HEK293 (cell line): ENCODE measurements at regions not wholly inside any gene's neighbourhood (a gene's known extent, or its start where the extent isn't known, plus 50 kb on each side); places are given as distances from the start of the nearest gene placed in this dataset.

Experiments
- HOXA7 ChIP-seq: sonication (generic); formaldehyde crosslinking; IDR thresholded peaks from 2 replicates; pipeline ENCODE4 v1.8.1; 2022; ENCODE audit warnings: missing genetic modification reagents, borderline replicate concordance
- OSR2 ChIP-seq: fragments of 450-650 bp; formaldehyde crosslinking; IDR thresholded peaks from 2 replicates; pipeline ENCODE4 v1.5.1; 2016; ENCODE audit warnings: missing biosample characterization, missing genetic modification characterization
- PRDM10 ChIP-seq: fragments of 450-650 bp; formaldehyde crosslinking; IDR thresholded peaks from 2 replicates; pipeline ENCODE4 v1.5.1; 2016; ENCODE audit warnings: missing biosample characterization, missing genetic modification characterization
- YY1 ChIP-seq: fragments of 450-650 bp; formaldehyde crosslinking; IDR thresholded peaks from 2 replicates; pipeline ENCODE4 v1.5.1; 2018; ENCODE audit warnings: missing biosample characterization, missing genetic modification characterization
- ZFP3 ChIP-seq: fragments of 450-650 bp; formaldehyde crosslinking; IDR thresholded peaks from 2 replicates; pipeline ENCODE4 v1.5.1; 2016; ENCODE audit warnings: low read depth, missing biosample characterization, missing genetic modification characterization
- ZNF426 ChIP-seq: fragments of 450-650 bp; formaldehyde crosslinking; IDR thresholded peaks from 2 replicates; pipeline ENCODE4 v1.5.1; 2017; ENCODE audit warnings: missing biosample characterization, missing genetic modification characterization, mild to moderate bottlenecking, inconsistent platforms, moderate library complexity
- ZNF704 ChIP-seq: fragments of 450-650 bp; formaldehyde crosslinking; IDR thresholded peaks from 2 replicates; pipeline ENCODE4 v1.5.1; 2016; ENCODE audit warnings: missing biosample characterization, missing genetic modification characterization
- ZNF768 ChIP-seq: fragments of 450-650 bp; formaldehyde crosslinking; IDR thresholded peaks from 2 replicates; pipeline ENCODE4 v1.5.1; 2018; ENCODE audit warnings: missing biosample characterization, mild to moderate bottlenecking, missing genetic modification characterization
- ZNF777 ChIP-seq: fragments of 450-650 bp; formaldehyde crosslinking; IDR thresholded peaks from 2 replicates; pipeline ENCODE4 v1.5.1; 2017; ENCODE audit warnings: missing biosample characterization, missing genetic modification characterization, borderline replicate concordance
- ZSCAN23 ChIP-seq: fragments of 450-650 bp; formaldehyde crosslinking; IDR thresholded peaks from 2 replicates; pipeline ENCODE4 v1.5.1; 2016; ENCODE audit warnings: missing biosample characterization, missing genetic modification characterization
- TF ChIP-seq, protein P1 (sequence below): fragments of 450-650 bp; formaldehyde crosslinking; IDR thresholded peaks from 2 replicates; pipeline ENCODE4 v1.5.1; 2016; ENCODE audit warnings: missing biosample characterization, missing genetic modification characterization
- TF ChIP-seq, protein P2 (sequence below): fragments of 450-650 bp; formaldehyde crosslinking; conservative IDR thresholded peaks from 2 replicates; pipeline ENCODE4 v1.5.1; 2016; ENCODE audit warnings: low read depth, missing biosample characterization, missing genetic modification characterization
- TF ChIP-seq, protein P3 (sequence below): fragments of 450-650 bp; formaldehyde crosslinking; IDR thresholded peaks from 2 replicates; pipeline ENCODE4 v1.5.1; 2017; ENCODE audit warnings: missing biosample characterization, missing genetic modification characterization

DNA sequence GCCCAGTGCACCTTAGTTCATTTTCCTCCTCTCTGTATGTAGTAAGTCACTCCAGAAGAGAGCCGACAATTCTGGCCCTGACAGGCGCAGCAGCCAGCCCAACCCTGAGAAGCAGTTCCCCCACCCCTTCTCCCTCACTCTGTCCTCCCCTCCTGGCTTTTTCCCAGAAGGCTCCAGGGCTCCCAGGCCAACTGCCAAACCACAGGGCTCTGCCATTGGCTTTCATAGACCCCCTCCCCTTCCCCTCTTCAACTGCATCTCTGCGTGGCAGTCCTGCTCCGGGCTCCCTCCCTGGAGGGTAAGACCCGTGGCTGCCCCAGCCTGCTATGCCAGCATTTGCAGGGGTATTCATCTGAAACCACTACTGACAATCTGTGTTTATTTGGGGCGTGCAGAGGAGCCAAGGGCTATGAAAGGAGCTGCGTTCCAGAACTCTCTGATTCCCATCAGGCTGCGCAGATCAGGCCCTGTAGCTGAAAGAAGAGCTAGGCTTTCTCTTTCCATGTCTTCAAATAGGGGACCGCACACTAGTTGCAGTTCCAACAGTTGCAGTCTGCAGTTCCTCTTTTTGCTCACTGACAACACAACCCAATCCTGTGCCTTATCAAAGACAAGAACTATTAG lies 388.6 kb upstream of the TNP1 start:
- TF ChIP-seq, protein P1, sequence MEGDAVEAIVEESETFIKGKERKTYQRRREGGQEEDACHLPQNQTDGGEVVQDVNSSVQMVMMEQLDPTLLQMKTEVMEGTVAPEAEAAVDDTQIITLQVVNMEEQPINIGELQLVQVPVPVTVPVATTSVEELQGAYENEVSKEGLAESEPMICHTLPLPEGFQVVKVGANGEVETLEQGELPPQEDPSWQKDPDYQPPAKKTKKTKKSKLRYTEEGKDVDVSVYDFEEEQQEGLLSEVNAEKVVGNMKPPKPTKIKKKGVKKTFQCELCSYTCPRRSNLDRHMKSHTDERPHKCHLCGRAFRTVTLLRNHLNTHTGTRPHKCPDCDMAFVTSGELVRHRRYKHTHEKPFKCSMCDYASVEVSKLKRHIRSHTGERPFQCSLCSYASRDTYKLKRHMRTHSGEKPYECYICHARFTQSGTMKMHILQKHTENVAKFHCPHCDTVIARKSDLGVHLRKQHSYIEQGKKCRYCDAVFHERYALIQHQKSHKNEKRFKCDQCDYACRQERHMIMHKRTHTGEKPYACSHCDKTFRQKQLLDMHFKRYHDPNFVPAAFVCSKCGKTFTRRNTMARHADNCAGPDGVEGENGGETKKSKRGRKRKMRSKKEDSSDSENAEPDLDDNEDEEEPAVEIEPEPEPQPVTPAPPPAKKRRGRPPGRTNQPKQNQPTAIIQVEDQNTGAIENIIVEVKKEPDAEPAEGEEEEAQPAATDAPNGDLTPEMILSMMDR (tag by site-specific recombination) = no peak
- TF ChIP-seq ZSCAN23 (tag by site-specific recombination) (no peak), YY1 (tag by site-specific recombination) (no peak), ZNF426 (tag by site-specific recombination) (no peak), OSR2 (no peak), ZNF777 (tag by site-specific recombination) (no peak), PRDM10 (tag by site-specific recombination) (no peak), ZFP3 (tag by site-specific recombination) (no peak), ZNF768 (tag by site-specific recombination) (no peak), HOXA7 (CRISPR knock-in tag) (no peak), ZNF704 (no peak)
- TF ChIP-seq, protein P2, sequence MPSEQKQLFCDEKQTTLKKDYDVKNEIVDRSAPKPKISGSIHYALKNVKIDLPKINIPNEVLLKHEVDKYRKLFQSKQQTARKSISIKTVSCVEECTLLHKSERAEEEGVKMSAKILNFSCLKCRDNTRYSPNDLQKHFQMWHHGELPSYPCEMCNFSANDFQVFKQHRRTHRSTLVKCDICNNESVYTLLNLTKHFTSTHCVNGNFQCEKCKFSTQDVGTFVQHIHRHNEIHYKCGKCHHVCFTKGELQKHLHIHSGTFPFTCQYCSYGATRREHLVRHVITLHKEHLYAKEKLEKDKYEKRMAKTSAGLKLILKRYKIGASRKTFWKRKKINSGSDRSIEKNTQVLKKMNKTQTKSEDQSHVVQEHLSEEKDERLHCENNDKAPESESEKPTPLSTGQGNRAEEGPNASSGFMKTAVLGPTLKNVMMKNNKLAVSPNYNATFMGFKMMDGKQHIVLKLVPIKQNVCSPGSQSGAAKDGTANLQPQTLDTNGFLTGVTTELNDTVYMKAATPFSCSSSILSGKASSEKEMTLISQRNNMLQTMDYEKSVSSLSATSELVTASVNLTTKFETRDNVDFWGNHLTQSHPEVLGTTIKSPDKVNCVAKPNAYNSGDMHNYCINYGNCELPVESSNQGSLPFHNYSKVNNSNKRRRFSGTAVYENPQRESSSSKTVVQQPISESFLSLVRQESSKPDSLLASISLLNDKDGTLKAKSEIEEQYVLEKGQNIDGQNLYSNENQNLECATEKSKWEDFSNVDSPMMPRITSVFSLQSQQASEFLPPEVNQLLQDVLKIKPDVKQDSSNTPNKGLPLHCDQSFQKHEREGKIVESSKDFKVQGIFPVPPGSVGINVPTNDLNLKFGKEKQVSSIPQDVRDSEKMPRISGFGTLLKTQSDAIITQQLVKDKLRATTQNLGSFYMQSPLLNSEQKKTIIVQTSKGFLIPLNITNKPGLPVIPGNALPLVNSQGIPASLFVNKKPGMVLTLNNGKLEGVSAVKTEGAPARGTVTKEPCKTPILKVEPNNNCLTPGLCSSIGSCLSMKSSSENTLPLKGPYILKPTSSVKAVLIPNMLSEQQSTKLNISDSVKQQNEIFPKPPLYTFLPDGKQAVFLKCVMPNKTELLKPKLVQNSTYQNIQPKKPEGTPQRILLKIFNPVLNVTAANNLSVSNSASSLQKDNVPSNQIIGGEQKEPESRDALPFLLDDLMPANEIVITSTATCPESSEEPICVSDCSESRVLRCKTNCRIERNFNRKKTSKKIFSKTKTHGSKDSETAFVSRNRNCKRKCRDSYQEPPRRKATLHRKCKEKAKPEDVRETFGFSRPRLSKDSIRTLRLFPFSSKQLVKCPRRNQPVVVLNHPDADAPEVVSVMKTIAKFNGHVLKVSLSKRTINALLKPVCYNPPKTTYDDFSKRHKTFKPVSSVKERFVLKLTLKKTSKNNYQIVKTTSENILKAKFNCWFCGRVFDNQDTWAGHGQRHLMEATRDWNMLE = no peak
- TF ChIP-seq, protein P3, sequence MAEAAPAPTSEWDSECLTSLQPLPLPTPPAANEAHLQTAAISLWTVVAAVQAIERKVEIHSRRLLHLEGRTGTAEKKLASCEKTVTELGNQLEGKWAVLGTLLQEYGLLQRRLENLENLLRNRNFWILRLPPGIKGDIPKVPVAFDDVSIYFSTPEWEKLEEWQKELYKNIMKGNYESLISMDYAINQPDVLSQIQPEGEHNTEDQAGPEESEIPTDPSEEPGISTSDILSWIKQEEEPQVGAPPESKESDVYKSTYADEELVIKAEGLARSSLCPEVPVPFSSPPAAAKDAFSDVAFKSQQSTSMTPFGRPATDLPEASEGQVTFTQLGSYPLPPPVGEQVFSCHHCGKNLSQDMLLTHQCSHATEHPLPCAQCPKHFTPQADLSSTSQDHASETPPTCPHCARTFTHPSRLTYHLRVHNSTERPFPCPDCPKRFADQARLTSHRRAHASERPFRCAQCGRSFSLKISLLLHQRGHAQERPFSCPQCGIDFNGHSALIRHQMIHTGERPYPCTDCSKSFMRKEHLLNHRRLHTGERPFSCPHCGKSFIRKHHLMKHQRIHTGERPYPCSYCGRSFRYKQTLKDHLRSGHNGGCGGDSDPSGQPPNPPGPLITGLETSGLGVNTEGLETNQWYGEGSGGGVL (tag by site-specific recombination) = peak; percentile 87
